IPS-NIHi11 (cell line): ENCODE measurements at regions not wholly inside any gene's neighbourhood (a gene's known extent, or its start where the extent isn't known, plus 50 kb on each side); places are given as distances from the start of the nearest gene placed in this dataset.
A peak's percentile ranks its signal among the peaks of the same experiment; 100 is the strongest.

ENCODE experiments used
- DNase-seq: peaks from one replicate; pipeline ENCODE4 v3.0.0; 2012; ENCODE audit warnings: mixed read lengths, low spot score

GRCh38 chr20:39874049-39874893 lies 814.8 kb downstream of the MAFB start:
- peak; percentile 76 for DNase-seq

GRCh38 chr20:39873286-39873685 lies 815.8 kb downstream of the MAFB start:
- DNase-seq, result no peak

GRCh38 chr20:39871013-39871412 lies 818.0 kb downstream of the MAFB start:
- no peak for DNase-seq

GRCh38 chr20:39865446-39865845 lies 823.6 kb downstream of the MAFB start:
- no peak for DNase-seq

GRCh38 chr20:39862470-39862891 lies 826.6 kb downstream of the MAFB start:
- no peak for DNase-seq

GRCh38 chr20:39861381-39861780 lies 827.7 kb downstream of the MAFB start:
- DNase-seq, result no peak

- no peak for DNase-seq
These were observed 831.2 kb downstream of the MAFB start for GRCh38 chr20:39857835-39858234.

- no peak for DNase-seq
These were observed 831.8 kb downstream of the MAFB start for GRCh38 chr20:39857187-39857586.

- DNase-seq, result no peak
These were observed 833.2 kb downstream of the MAFB start for GRCh38 chr20:39855799-39856198.

- no peak for DNase-seq
These were observed 834.0 kb downstream of the MAFB start for GRCh38 chr20:39855056-39855455.

- peak; percentile 46 for DNase-seq
These were observed 835.4 kb downstream of the MAFB start for GRCh38 chr20:39853636-39854035.

GRCh38 chr20:39853050-39853449 lies 836.0 kb downstream of the MAFB start:
- peak; percentile 17 for DNase-seq

- DNase-seq, result no peak
These were observed 837.6 kb downstream of the MAFB start for GRCh38 chr20:39851459-39851858.

- DNase-seq, result peak; percentile 30
These were observed 838.2 kb downstream of the MAFB start for GRCh38 chr20:39850821-39851330.

GRCh38 chr20:39850246-39850645 lies 838.8 kb downstream of the MAFB start:
- DNase-seq, result no peak

GRCh38 chr20:39849664-39850063 lies 839.4 kb downstream of the MAFB start:
- DNase-seq, result peak; percentile 13

- DNase-seq, result no peak
These were observed 839.9 kb downstream of the MAFB start for GRCh38 chr20:39849171-39849570.

- DNase-seq, result no peak
These were observed 849.5 kb downstream of the MAFB start for GRCh38 chr20:39839399-39840119.

GRCh38 chr20:39837561-39837960 lies 851.5 kb downstream of the MAFB start:
- DNase-seq, result no peak

GRCh38 chr20:39835130-39835842 lies 853.8 kb downstream of the MAFB start:
- no peak for DNase-seq

GRCh38 chr20:39830903-39831302 lies 858.1 kb downstream of the MAFB start:
- DNase-seq, result no peak

GRCh38 chr20:39829661-39830060 lies 859.4 kb downstream of the MAFB start:
- DNase-seq, result no peak
